ENCODE measurements at regions not wholly inside any gene's neighbourhood (a gene's known extent, or its start where the extent isn't known, plus 50 kb on each side); places are given as distances from the start of the nearest gene placed in this dataset.

- H3K4me1 Mint-ChIP-seq, result peaks cover 5% of the 10 kb centered on the region
- H3K9me3 Mint-ChIP-seq, result no peaks in the 10 kb centered on the region
- no peak for TF ChIP-seq CTCF (IDR thresholded peaks at IDR 0.05; ENCODE audit: unreplicated experiment)
- no peak overlapping the region for H3K27ac Mint-ChIP-seq
- no peaks in the 10 kb centered on the region for H3K36me3 Mint-ChIP-seq
- H3K4me3 Mint-ChIP-seq, result no peak overlapping the region
- no peaks in the 10 kb centered on the region for H3K27me3 Mint-ChIP-seq (ENCODE audit: low read depth)
- no peak for DNase-seq (ENCODE audit: low spot score in 2 of 2, unreplicated experiment in 2 of 2)
Measured at GRCh38 chr21:14767192-14767852, 221.2 kb upstream of the SAMSN1 start.

GRCh38 chr21:14766241-14766640 is 220.1 kb upstream of the SAMSN1 start:
- Mint-ChIP-seq H3K4me1 (no peaks in the 10 kb centered on the region), H3K27me3 (ENCODE audit: low read depth) (no peaks in the 10 kb centered on the region), H3K4me3 (no peak overlapping the region), H3K27ac (no peak overlapping the region), H3K9me3 (no peaks in the 10 kb centered on the region), H3K36me3 (no peaks in the 10 kb centered on the region)
- DNase-seq (ENCODE audit: low spot score in 2 of 2, unreplicated experiment in 2 of 2), result no peak
- TF ChIP-seq CTCF (IDR thresholded peaks at IDR 0.05; ENCODE audit: unreplicated experiment), result no peak

- peaks cover 11% of the 10 kb centered on the region for H3K9me3 Mint-ChIP-seq
- no peak for TF ChIP-seq CTCF (IDR thresholded peaks at IDR 0.05; ENCODE audit: unreplicated experiment)
- H3K4me1 Mint-ChIP-seq, result no peaks in the 10 kb centered on the region
- H3K4me3 Mint-ChIP-seq, result no peak overlapping the region
- no peaks in the 10 kb centered on the region for H3K27me3 Mint-ChIP-seq (ENCODE audit: low read depth)
- no peak for DNase-seq (ENCODE audit: low spot score in 2 of 2, unreplicated experiment in 2 of 2)
- H3K27ac Mint-ChIP-seq, result no peak overlapping the region
- H3K36me3 Mint-ChIP-seq, result no peaks in the 10 kb centered on the region
Measured at GRCh38 chr21:14763695-14764064, 217.6 kb upstream of the SAMSN1 start.

- DNase-seq (ENCODE audit: low spot score in 2 of 2, unreplicated experiment in 2 of 2), result no peak
- H3K4me3 Mint-ChIP-seq, result no peak overlapping the region
- H3K27me3 Mint-ChIP-seq (ENCODE audit: low read depth), result no peaks in the 10 kb centered on the region
- peaks cover 11% of the 10 kb centered on the region for H3K9me3 Mint-ChIP-seq
- no peak overlapping the region for H3K27ac Mint-ChIP-seq
- no peaks in the 10 kb centered on the region for H3K36me3 Mint-ChIP-seq
- no peak for TF ChIP-seq CTCF (IDR thresholded peaks at IDR 0.05; ENCODE audit: unreplicated experiment)
- no peaks in the 10 kb centered on the region for H3K4me1 Mint-ChIP-seq
Measured at GRCh38 chr21:14762734-14763694, 216.9 kb upstream of the SAMSN1 start.

GRCh38 chr21:14762327-14762726 is 216.2 kb upstream of the SAMSN1 start:
- H3K9me3 Mint-ChIP-seq, result peaks cover 11% of the 10 kb centered on the region
- H3K4me3 Mint-ChIP-seq, result no peak overlapping the region
- H3K36me3 Mint-ChIP-seq, result no peaks in the 10 kb centered on the region
- no peaks in the 10 kb centered on the region for H3K4me1 Mint-ChIP-seq
- H3K27me3 Mint-ChIP-seq (ENCODE audit: low read depth), result no peaks in the 10 kb centered on the region
- DNase-seq (ENCODE audit: low spot score in 2 of 2, unreplicated experiment in 2 of 2), result no peak
- H3K27ac Mint-ChIP-seq, result no peak overlapping the region
- no peak for TF ChIP-seq CTCF (IDR thresholded peaks at IDR 0.05; ENCODE audit: unreplicated experiment)

Measured in mesothelial cell of epicardium (in vitro differentiated cells).